ENCODE measurements at regions not wholly inside any gene's neighbourhood (a gene's known extent, or its start where the extent isn't known, plus 50 kb on each side); places are given as distances from the start of the nearest gene placed in this dataset.

- no peak overlapping the region for H3K4me3 Mint-ChIP-seq (ENCODE audit: unreplicated experiment)
- H3K27ac Mint-ChIP-seq (ENCODE audit: unreplicated experiment) = no peak overlapping the region
- H3K27me3 Mint-ChIP-seq (ENCODE audit: unreplicated experiment) = no peaks in the 10 kb centered on the region
- no peaks in the 10 kb centered on the region for H3K9me3 Mint-ChIP-seq (ENCODE audit: unreplicated experiment)
- H3K36me3 Mint-ChIP-seq (ENCODE audit: low read depth, unreplicated experiment) = no peaks in the 10 kb centered on the region
- TF ChIP-seq, protein P1, sequence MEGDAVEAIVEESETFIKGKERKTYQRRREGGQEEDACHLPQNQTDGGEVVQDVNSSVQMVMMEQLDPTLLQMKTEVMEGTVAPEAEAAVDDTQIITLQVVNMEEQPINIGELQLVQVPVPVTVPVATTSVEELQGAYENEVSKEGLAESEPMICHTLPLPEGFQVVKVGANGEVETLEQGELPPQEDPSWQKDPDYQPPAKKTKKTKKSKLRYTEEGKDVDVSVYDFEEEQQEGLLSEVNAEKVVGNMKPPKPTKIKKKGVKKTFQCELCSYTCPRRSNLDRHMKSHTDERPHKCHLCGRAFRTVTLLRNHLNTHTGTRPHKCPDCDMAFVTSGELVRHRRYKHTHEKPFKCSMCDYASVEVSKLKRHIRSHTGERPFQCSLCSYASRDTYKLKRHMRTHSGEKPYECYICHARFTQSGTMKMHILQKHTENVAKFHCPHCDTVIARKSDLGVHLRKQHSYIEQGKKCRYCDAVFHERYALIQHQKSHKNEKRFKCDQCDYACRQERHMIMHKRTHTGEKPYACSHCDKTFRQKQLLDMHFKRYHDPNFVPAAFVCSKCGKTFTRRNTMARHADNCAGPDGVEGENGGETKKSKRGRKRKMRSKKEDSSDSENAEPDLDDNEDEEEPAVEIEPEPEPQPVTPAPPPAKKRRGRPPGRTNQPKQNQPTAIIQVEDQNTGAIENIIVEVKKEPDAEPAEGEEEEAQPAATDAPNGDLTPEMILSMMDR (IDR thresholded peaks at IDR 0.05; ENCODE audit: unreplicated experiment) = no peak
- DNase-seq (ENCODE audit: low spot score) = no peak
- H3K4me1 Mint-ChIP-seq (ENCODE audit: unreplicated experiment) = peaks cover 24% of the 10 kb centered on the region
These were observed 896.8 kb downstream of the C6orf118 start for GRCh38 chr6:164412566-164412965.

DNA sequence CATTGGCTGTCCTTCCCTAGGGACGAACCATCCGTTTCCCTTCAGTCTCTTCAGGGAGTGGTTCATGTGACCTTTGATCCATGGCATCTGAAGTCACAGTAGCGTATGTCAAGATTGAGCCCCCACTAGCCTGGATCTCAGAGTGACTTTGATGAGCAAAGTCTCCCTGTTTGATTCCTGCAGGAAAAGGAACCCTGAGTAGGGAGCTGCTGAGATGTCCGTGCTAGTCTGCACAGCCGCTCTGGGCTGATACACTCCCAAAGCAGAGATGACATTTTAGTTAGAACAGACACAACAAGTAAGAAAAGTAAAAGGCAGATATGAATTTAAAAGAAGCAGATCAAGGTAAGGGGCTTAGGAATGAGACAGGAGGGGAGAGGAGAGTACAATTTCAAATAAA is 899.4 kb downstream of the C6orf118 start:
- Mint-ChIP-seq H3K27me3 (ENCODE audit: unreplicated experiment) (no peaks in the 10 kb centered on the region), H3K4me1 (ENCODE audit: unreplicated experiment) (peaks cover 10% of the 10 kb centered on the region), H3K36me3 (ENCODE audit: low read depth, unreplicated experiment) (no peaks in the 10 kb centered on the region), H3K9me3 (ENCODE audit: unreplicated experiment) (no peaks in the 10 kb centered on the region), H3K4me3 (ENCODE audit: unreplicated experiment) (no peak overlapping the region), H3K27ac (ENCODE audit: unreplicated experiment) (no peak overlapping the region)
- TF ChIP-seq, protein P1 (IDR thresholded peaks at IDR 0.05; ENCODE audit: unreplicated experiment) = no peak
- no peak for DNase-seq (ENCODE audit: low spot score)

DNA sequence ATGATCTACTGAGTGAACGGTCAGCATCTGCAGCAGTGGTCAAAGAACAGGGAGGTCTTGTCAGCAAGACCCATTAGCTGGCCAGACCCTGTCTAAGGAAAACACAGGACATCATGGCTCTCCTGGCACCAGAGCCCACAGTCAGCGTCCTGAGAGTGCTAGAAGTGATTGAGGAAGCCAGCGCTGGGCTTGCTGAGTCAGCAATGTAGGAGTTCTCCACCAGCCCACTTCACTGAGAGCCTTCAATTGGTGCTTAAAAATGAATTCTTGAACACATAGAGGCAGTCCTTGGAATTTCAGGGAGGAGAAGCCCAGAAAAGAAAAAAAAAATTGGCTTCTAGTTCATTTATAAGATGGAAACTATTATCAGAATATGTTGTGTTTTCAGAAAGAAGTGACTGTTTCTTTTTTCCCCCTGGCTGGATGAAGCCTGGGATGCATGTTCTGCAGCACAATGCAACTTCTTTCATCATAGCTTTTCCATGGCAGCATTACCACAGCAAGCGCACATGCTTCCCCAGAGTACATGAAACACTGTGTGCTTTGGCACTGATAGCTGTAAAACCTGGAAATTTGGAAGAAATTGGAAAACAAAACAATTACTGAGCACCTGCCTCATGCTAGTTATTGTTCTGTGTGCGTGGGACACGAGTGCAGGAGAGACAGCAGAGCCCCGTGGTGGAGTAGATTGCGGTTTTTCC is 899.9 kb downstream of the C6orf118 start:
- Mint-ChIP-seq H3K27ac (ENCODE audit: unreplicated experiment) (no peak overlapping the region), H3K4me3 (ENCODE audit: unreplicated experiment) (no peak overlapping the region), H3K4me1 (ENCODE audit: unreplicated experiment) (peaks cover 13% of the 10 kb centered on the region), H3K36me3 (ENCODE audit: low read depth, unreplicated experiment) (no peaks in the 10 kb centered on the region), H3K9me3 (ENCODE audit: unreplicated experiment) (no peaks in the 10 kb centered on the region), H3K27me3 (ENCODE audit: unreplicated experiment) (no peaks in the 10 kb centered on the region)
- no peak for DNase-seq (ENCODE audit: low spot score)
- TF ChIP-seq, protein P1 (IDR thresholded peaks at IDR 0.05; ENCODE audit: unreplicated experiment) = no peak

GRCh38 chr6:164408868-164409267 is 900.5 kb downstream of the C6orf118 start:
- H3K4me3 Mint-ChIP-seq (ENCODE audit: unreplicated experiment) = no peak overlapping the region
- H3K9me3 Mint-ChIP-seq (ENCODE audit: unreplicated experiment) = no peaks in the 10 kb centered on the region
- DNase-seq (ENCODE audit: low spot score) = no peak
- TF ChIP-seq, protein P1 (IDR thresholded peaks at IDR 0.05; ENCODE audit: unreplicated experiment) = no peak
- H3K4me1 Mint-ChIP-seq (ENCODE audit: unreplicated experiment) = peaks cover 7% of the 10 kb centered on the region
- no peak overlapping the region for H3K27ac Mint-ChIP-seq (ENCODE audit: unreplicated experiment)
- H3K36me3 Mint-ChIP-seq (ENCODE audit: low read depth, unreplicated experiment) = no peaks in the 10 kb centered on the region
- H3K27me3 Mint-ChIP-seq (ENCODE audit: unreplicated experiment) = no peaks in the 10 kb centered on the region

GRCh38 chr6:164404812-164405488 is 904.5 kb downstream of the C6orf118 start:
- peaks cover 6% of the 10 kb centered on the region for H3K4me1 Mint-ChIP-seq (ENCODE audit: unreplicated experiment)
- H3K36me3 Mint-ChIP-seq (ENCODE audit: low read depth, unreplicated experiment) = no peaks in the 10 kb centered on the region
- TF ChIP-seq, protein P1 (IDR thresholded peaks at IDR 0.05; ENCODE audit: unreplicated experiment) = no peak
- DNase-seq (ENCODE audit: low spot score) = no peak
- H3K9me3 Mint-ChIP-seq (ENCODE audit: unreplicated experiment) = no peaks in the 10 kb centered on the region
- no peaks in the 10 kb centered on the region for H3K27me3 Mint-ChIP-seq (ENCODE audit: unreplicated experiment)
- H3K4me3 Mint-ChIP-seq (ENCODE audit: unreplicated experiment) = no peak overlapping the region
- no peak overlapping the region for H3K27ac Mint-ChIP-seq (ENCODE audit: unreplicated experiment)
